ENCODE measurements at regions not wholly inside any gene's neighbourhood (a gene's known extent, or its start where the extent isn't known, plus 50 kb on each side); places are given as distances from the start of the nearest gene placed in this dataset.

DNA sequence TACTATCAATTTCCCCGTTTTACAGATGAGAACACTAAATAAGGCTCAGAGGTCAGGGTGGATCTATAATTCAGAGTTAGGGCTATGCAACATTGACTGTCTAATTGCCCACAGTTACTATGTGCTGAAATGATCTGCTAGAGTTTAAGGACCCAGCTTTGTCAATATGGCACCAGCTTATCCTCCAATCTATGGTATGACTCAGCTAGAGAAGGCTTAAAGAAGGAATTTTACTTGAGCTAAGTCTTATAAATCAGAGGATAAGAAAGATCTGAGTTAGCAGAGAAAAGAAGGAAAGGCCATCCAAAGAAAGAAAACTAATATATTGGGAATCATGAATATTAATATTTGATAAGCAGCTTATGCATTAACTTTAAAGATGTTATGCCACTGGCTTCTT, 78.1 kb downstream of the ASB9 start:
- no peak overlapping the region for H3K4me3 ChIP-seq (ENCODE audit: low read depth, low read length)
- TF ChIP-seq, protein P1, sequence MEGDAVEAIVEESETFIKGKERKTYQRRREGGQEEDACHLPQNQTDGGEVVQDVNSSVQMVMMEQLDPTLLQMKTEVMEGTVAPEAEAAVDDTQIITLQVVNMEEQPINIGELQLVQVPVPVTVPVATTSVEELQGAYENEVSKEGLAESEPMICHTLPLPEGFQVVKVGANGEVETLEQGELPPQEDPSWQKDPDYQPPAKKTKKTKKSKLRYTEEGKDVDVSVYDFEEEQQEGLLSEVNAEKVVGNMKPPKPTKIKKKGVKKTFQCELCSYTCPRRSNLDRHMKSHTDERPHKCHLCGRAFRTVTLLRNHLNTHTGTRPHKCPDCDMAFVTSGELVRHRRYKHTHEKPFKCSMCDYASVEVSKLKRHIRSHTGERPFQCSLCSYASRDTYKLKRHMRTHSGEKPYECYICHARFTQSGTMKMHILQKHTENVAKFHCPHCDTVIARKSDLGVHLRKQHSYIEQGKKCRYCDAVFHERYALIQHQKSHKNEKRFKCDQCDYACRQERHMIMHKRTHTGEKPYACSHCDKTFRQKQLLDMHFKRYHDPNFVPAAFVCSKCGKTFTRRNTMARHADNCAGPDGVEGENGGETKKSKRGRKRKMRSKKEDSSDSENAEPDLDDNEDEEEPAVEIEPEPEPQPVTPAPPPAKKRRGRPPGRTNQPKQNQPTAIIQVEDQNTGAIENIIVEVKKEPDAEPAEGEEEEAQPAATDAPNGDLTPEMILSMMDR (IDR thresholded peaks at IDR 0.05; ENCODE audit: low read depth, low read length) = no peak

DNA sequence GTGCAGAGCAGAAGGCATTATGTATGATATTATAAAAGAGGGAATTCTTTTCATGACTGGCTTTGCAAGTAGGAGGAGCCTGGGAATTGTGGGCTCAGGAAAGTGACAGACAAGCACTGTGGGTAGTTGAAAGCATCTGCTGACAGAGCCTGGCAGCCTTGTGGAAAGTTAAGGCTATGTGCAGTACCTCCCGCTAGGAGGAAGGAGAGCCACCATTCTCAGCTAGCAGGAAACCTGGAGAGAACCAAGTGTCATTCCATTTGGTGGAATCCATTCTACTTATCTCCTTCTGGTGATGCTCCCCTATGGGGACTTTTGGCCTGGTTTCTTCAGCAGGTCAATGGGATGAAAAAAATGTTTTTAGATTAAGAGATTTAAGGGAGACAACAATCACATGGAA, 81.8 kb downstream of the ASB9 start:
- TF ChIP-seq, protein P1 (IDR thresholded peaks at IDR 0.05; ENCODE audit: low read depth, low read length) = no peak
- H3K4me3 ChIP-seq (ENCODE audit: low read depth, low read length) = no peak overlapping the region

DNA sequence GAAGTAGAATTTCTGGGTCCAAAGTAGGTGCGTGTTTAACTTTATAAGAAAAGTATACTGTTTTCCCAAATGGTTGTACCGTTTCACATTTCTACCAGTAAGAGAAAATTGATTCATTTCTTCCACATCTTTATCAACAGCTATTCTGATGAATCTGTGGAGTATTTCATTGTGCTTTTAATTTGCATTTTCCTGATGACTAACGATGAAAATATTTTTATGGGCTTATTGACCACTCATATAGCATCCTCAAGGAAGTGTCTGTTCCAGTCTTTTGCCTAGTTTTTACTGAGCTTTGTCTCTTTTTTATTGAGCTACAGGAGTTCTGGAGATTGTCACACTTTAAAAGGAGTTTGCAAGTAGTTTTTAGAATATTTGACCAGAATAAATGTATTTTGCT, 92.6 kb downstream of the ASB9 start:
- TF ChIP-seq, protein P1 (IDR thresholded peaks at IDR 0.05; ENCODE audit: low read depth, low read length) = no peak
- no peak overlapping the region for H3K4me3 ChIP-seq (ENCODE audit: low read depth, low read length)

DNA sequence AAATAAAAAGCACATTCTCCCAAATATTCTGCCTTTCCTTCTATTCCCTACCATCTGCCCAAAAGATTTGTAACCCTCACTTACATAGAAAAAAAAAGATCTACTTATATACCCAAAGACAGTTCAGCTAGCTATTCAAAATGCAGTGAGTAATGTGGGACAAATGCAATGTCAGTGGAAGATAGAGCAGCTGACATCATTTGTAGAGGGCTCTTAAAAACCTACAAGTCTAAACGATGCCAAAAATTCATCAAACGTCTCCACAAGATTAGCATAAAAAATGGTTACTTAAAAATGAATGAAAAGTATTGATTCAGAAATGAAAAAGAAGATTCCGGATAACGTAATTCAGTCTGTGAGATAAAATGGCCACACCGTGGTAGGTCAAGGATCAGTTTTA, 96.5 kb downstream of the ASB9 start:
- no peak overlapping the region for H3K4me3 ChIP-seq (ENCODE audit: low read depth, low read length)
- TF ChIP-seq, protein P1 (IDR thresholded peaks at IDR 0.05; ENCODE audit: low read depth, low read length) = no peak

DNA sequence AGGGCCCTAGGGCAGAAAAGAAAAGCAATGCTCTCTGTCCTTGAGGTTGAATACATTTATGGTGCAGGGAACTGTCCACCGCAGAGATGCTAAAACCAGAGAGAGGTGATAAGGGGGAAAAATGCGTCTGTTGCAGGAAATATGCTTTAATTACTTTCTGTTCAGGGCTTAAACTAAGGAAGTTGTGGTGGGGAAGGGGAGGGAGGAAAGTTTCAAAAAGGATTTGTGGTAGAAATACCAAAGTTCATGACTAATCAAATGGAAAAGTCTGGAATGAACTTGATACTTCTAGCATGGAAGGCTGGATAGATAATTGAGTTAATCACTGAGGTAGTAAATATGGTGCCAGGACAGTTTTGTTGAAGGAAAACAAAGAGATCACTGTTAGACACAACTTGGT, 99.0 kb downstream of the ASB9 start:
- no peak overlapping the region for H3K4me3 ChIP-seq (ENCODE audit: low read depth, low read length)
- TF ChIP-seq, protein P1 (IDR thresholded peaks at IDR 0.05; ENCODE audit: low read depth, low read length) = no peak

DNA sequence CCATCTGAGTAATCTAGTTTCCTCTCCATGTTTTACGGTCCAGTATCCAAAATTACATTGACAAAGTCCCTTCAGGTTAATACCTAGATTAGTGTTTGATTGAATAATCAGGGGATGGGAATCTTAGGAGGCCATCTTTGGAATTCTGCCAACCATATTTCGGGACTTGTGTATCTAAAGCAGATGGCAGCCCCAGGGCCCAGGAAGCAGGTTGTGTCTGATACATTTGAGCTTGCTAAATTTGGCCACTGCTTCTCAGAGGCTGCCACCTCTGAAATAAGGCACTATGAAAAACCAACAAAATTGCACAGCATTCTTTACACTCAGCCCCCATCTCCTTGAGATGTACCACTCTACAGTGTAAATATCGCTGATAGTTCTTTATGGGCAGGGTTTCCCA, 102.1 kb downstream of the ASB9 start:
- TF ChIP-seq, protein P1 (IDR thresholded peaks at IDR 0.05; ENCODE audit: low read depth, low read length) = no peak
- no peak overlapping the region for H3K4me3 ChIP-seq (ENCODE audit: low read depth, low read length)

DNA sequence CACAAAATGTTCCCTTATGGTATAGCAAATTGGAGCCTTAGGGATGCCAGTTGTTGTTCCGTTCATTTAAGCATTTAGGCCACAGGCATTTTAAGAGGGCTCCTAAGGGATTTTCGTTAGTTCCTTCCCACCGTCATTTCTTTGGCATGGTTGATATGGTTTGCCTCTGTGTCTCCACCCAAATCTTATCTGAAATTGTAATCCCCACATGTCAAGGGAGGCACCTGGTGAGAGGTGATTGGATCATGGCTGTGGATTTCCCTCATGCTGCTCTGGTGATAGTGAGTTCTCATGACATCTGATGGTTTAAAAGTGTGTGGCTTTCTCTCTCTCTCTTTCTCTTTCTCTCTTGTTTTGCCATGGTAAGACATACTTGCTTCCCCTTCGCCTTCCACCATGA, 104.1 kb downstream of the ASB9 start:
- no peak overlapping the region for H3K4me3 ChIP-seq (ENCODE audit: low read depth, low read length)
- TF ChIP-seq, protein P1 (IDR thresholded peaks at IDR 0.05; ENCODE audit: low read depth, low read length) = no peak

All from WI38 (cell line).